Calu3 (cell line): ENCODE measurements at regions not wholly inside any gene's neighbourhood (a gene's known extent, or its start where the extent isn't known, plus 50 kb on each side); places are given as distances from the start of the nearest gene placed in this dataset.

Experiments
- BruUV-seq: library from RNA; stranded (reverse); fragments of 400-500 nt; replicated peaks from 2 replicates; lab custom pipeline; 2021; lab: Mats Ljungman, UMichigan
- CTCF ChIA-PET: fragments of 300-600 bp; sonication (Branson Sonifier 250); formaldehyde crosslinking; loops from one replicate; lab custom pipeline; 2022; ENCODE audit warnings: antibody characterized with exemption; lab: Charles Lee
- DNase-seq: peaks from one replicate; pipeline ENCODE4 v3.0.0; 2022
- H3K27ac Mint-ChIP-seq: one replicate; pipeline ENCODE4 v1.8.0; 2022; ENCODE audit warnings: mixed read lengths; ENCODE audit not compliant: unreplicated experiment
- H3K27me3 Mint-ChIP-seq: one replicate; pipeline ENCODE4 v1.8.0; 2022; ENCODE audit warnings: mixed read lengths; ENCODE audit not compliant: unreplicated experiment
- H3K36me3 Mint-ChIP-seq: one replicate; pipeline ENCODE4 v1.8.0; 2022; ENCODE audit warnings: mild to moderate bottlenecking, moderate library complexity, mixed read lengths; ENCODE audit not compliant: insufficient read depth, unreplicated experiment
- H3K4me1 Mint-ChIP-seq: one replicate; pipeline ENCODE4 v1.8.0; 2022; ENCODE audit warnings: mild to moderate bottlenecking, low read depth, mixed read lengths; ENCODE audit not compliant: unreplicated experiment
- H3K4me3 Mint-ChIP-seq: one replicate; pipeline ENCODE4 v1.8.0; 2022; ENCODE audit warnings: mild to moderate bottlenecking, low read depth, moderate library complexity, mixed read lengths; ENCODE audit not compliant: unreplicated experiment
- H3K9me3 Mint-ChIP-seq: one replicate; pipeline ENCODE4 v1.8.0; 2022; ENCODE audit warnings: low read depth, mixed read lengths; ENCODE audit not compliant: unreplicated experiment
- intact Hi-C: fragments of 100-400 bp; cut with micrococcal nuclease; formaldehyde crosslinking; loops from one replicate; pipeline ENCODE4 v1.10.0; 2022; ENCODE audit not compliant: unreplicated experiment
- TF ChIP-seq, protein P1 (sequence below): fragments of 200-600 bp; IDR thresholded peaks from one replicate; pipeline ENCODE4 v1.8.0; 2022; ENCODE audit warnings: antibody characterized with exemption; ENCODE audit not compliant: unreplicated experiment

- CTCF ChIA-PET: interaction anchor here (0.6 to 0.7 kb wide), 2 partner anchors 573 to 1079 kb away, joined by 4 to 5 read pairs; no protein-coding TSS in a partner anchor
- Mint-ChIP-seq H3K27ac (no peak overlapping the region), H3K4me1 (no peaks in the 10 kb centered on the region), H3K36me3 (no peaks in the 10 kb centered on the region), H3K27me3 (peaks cover 77% of the 10 kb centered on the region), H3K4me3 (no peak overlapping the region), H3K9me3 (no peaks in the 10 kb centered on the region)
- TF ChIP-seq, protein P1, sequence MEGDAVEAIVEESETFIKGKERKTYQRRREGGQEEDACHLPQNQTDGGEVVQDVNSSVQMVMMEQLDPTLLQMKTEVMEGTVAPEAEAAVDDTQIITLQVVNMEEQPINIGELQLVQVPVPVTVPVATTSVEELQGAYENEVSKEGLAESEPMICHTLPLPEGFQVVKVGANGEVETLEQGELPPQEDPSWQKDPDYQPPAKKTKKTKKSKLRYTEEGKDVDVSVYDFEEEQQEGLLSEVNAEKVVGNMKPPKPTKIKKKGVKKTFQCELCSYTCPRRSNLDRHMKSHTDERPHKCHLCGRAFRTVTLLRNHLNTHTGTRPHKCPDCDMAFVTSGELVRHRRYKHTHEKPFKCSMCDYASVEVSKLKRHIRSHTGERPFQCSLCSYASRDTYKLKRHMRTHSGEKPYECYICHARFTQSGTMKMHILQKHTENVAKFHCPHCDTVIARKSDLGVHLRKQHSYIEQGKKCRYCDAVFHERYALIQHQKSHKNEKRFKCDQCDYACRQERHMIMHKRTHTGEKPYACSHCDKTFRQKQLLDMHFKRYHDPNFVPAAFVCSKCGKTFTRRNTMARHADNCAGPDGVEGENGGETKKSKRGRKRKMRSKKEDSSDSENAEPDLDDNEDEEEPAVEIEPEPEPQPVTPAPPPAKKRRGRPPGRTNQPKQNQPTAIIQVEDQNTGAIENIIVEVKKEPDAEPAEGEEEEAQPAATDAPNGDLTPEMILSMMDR: no peak
- intact Hi-C loops: no loop called here
- no TSS peak for BruUV-seq
- DNase-seq: no peak
Measured at GRCh38 chr3:128569756-128570155, 76.8 kb upstream of the GATA2 start.

DNA sequence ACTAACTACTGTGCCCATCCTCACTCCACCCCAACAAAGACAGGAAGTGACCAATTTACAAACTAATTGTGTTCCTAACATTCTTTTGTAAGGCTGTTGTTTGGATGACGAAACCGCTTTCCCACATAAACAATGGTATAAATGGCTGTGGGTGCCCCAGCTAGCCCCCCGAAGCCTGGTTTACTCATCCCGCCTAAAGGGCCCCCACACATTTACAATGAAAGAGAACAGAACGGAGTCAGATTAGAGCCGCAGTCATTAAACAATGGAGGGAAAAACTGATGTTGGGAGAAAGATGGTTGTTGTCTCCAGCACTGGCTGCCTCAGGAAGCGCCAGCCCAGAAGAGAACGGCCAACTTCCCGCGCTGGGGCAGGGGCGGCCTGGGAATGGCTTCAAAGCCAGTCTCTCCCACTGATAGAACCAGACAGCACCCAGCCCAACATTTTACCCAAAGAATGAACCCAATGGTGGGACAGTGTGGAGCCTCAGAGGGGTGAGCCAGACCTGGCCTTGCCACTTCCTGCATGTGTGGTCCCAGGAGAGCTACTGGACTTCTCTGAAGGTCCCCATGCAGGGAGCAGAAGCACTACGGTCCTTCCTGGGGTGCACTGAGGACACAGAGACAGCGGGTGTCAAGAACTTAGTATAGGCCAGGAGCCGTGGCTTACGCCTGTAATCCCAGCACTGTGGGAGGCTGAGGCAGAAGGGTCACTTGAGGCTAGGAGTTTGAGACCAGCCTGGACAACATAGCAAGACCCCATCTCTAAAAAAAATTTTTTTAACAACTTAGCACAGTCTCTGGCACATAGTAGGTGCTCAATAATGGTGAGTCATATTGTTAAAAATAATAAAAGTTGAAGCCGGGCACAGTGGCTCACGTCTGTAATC is 75.8 kb upstream of the GATA2 start:
- Mint-ChIP-seq H3K27ac (no peak overlapping the region), H3K4me1 (no peaks in the 10 kb centered on the region), H3K9me3 (no peaks in the 10 kb centered on the region), H3K36me3 (no peaks in the 10 kb centered on the region), H3K4me3 (no peak overlapping the region), H3K27me3 (peaks cover 70% of the 10 kb centered on the region)
- no TSS peak for BruUV-seq
- intact Hi-C loops: no loop called here
- CTCF ChIA-PET: interaction anchor here (0.7 kb wide), 1 partner anchor 431 kb away, joined by 3 read pairs; no protein-coding TSS in a partner anchor
- TF ChIP-seq, protein P1: no peak
- no peak for DNase-seq

- Mint-ChIP-seq H3K4me3 (no peak overlapping the region), H3K27me3 (peaks cover 70% of the 10 kb centered on the region), H3K27ac (no peak overlapping the region), H3K4me1 (no peaks in the 10 kb centered on the region), H3K9me3 (no peaks in the 10 kb centered on the region), H3K36me3 (no peaks in the 10 kb centered on the region)
- DNase-seq: no peak
- TF ChIP-seq, protein P1: peak; percentile 11
- no TSS peak for BruUV-seq
- intact Hi-C loops: no loop called here
- CTCF ChIA-PET: interaction anchor here (0.7 to 1.1 kb wide), 3 partner anchors 66 to 432 kb away, joined by 3 read pairs; no protein-coding TSS in a partner anchor
Measured at GRCh38 chr3:128567705-128568356, 74.8 kb upstream of the GATA2 start.

DNA sequence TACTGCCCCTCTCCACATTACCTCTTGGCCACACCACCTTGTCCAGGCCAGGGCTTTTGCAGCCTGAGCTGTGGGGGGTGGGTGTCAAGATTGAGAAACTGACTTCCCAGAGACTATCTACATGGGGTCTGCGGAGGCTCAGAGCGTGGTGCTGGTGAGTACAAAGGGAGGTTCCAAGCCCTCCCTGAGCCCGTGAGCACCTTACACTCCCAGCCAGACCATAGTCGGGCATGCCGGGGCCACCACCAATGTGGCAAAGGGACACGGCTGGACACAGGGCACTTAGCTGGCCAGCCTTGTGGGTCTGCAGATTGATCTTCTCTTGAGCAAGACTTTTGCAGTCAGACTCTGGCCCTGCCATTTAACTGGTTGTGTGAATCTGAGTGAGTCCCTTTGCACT is 74.1 kb upstream of the GATA2 start:
- CTCF ChIA-PET: interaction anchor here (0.7 to 1.1 kb wide), 2 partner anchors 15 to 351 kb away, joined by 3 read pairs; no protein-coding TSS in a partner anchor
- Mint-ChIP-seq H3K4me3 (no peak overlapping the region), H3K27ac (no peak overlapping the region), H3K9me3 (no peaks in the 10 kb centered on the region), H3K27me3 (peaks cover 70% of the 10 kb centered on the region), H3K4me1 (no peaks in the 10 kb centered on the region), H3K36me3 (no peaks in the 10 kb centered on the region)
- TF ChIP-seq, protein P1: no peak
- intact Hi-C loops: no loop called here
- no TSS peak for BruUV-seq
- no peak for DNase-seq
